ENCODE measurements at regions not wholly inside any gene's neighbourhood (a gene's known extent, or its start where the extent isn't known, plus 50 kb on each side); places are given as distances from the start of the nearest gene placed in this dataset.

DNA sequence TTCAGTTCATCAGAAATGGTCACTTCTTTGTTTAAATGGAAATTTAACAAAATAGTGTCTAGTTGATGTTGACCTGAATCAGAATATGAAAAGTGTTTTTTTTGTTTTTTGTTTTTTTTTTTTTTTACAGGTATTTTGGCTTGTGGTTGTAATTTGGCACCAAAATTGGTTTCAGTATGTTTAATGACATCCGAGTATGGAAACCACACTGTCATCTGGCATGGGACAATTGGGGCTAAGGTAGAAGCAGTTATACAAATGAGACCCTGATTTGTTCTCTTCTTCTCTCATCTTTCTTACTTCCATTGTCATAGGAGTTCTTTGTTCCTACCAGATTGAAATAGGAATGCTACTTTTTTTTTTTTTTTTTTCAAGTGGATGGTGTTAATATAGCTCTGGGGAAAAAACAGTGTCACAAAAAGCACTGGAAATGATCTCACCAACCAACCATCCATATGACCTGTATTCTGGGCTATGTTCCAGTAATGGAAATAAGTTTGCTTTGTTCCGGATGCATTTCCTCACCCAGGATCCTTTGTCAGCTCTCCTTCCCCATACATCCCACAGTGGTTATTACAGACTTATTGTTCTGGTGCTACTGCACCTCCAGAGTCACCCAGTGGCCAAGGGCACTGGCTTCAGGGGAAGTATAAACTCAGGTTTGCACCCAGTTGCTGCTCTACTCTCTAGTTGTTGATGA, 95.8 kb downstream of the ATXN3L start:
- TF ChIP-seq, protein P1, sequence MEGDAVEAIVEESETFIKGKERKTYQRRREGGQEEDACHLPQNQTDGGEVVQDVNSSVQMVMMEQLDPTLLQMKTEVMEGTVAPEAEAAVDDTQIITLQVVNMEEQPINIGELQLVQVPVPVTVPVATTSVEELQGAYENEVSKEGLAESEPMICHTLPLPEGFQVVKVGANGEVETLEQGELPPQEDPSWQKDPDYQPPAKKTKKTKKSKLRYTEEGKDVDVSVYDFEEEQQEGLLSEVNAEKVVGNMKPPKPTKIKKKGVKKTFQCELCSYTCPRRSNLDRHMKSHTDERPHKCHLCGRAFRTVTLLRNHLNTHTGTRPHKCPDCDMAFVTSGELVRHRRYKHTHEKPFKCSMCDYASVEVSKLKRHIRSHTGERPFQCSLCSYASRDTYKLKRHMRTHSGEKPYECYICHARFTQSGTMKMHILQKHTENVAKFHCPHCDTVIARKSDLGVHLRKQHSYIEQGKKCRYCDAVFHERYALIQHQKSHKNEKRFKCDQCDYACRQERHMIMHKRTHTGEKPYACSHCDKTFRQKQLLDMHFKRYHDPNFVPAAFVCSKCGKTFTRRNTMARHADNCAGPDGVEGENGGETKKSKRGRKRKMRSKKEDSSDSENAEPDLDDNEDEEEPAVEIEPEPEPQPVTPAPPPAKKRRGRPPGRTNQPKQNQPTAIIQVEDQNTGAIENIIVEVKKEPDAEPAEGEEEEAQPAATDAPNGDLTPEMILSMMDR (conservative IDR thresholded peaks at IDR 0.05; ENCODE audit: low read length), result no peak
- TF ChIP-seq EZH2phosphoT487 (IDR thresholded peaks at IDR 0.05; ENCODE audit: borderline replicate concordance), result no peak

Measured in Loucy (cell line).